Naive thymus-derived CD4-positive, alpha-beta T cell (primary cell): ENCODE measurements at regions not wholly inside any gene's neighbourhood (a gene's known extent, or its start where the extent isn't known, plus 50 kb on each side); places are given as distances from the start of the nearest gene placed in this dataset.
A peak's percentile ranks its signal among the peaks of the same experiment; 100 is the strongest.

Source experiments
- ATAC-seq: fragments of 150-1000 bp; cut with Tn5 transposase; 2 replicates; pipeline ENCODE4 v1.10.0; 2021; ENCODE audit warnings: mild to moderate bottlenecking, moderate library complexity
- CTCF ChIA-PET: fragments of 350-600 bp; sonication (Branson Sonifier 250); formaldehyde crosslinking; loops from one replicate; lab custom pipeline; 2021; ENCODE audit warnings: antibody characterized with exemption; lab: Charles Lee
- POLR2A ChIA-PET: fragments of 350-600 bp; sonication (Branson Sonifier 250); formaldehyde crosslinking; loops from one replicate; lab custom pipeline; 2021; ENCODE audit warnings: antibody characterized with exemption, inconsistent platforms; lab: Charles Lee
- DNase-seq, 9 donors: peaks; one replicate each; pipeline versions ENCODE4 v3.0.0 to v3.0.0-alpha.2; 2020 to 2022; ENCODE audit warnings: mixed read lengths in 1 of 9
- H3K27ac ChIP-seq: one replicate; pipeline ENCODE4 v1.7.0; 2013; ENCODE audit warnings: mild to moderate bottlenecking, low read depth, low read length, moderate library complexity
- H3K27me3 ChIP-seq, 2 donors: one replicate each; pipeline ENCODE4 v1.7.0; 2013; ENCODE audit warnings: low read length in 2 of 2, mild to moderate bottlenecking in 2 of 2, moderate library complexity in 2 of 2; ENCODE audit not compliant: control insufficient read depth in 2 of 2, insufficient read depth in 2 of 2
- H3K36me3 ChIP-seq, 3 experiments: 1 replicate in 2 of 3; 2 replicates in 1 of 3; pipeline ENCODE4 v1.7.0; 2013; ENCODE audit warnings: low read length in 3 of 3, mild to moderate bottlenecking in 3 of 3, moderate library complexity in 1 of 3; ENCODE audit not compliant: insufficient read depth in 3 of 3, control insufficient read depth in 2 of 3
- H3K4me1 ChIP-seq, 2 donors: one replicate each; pipeline ENCODE4 v1.7.0; 2013; ENCODE audit warnings: low read length in 2 of 2, mild to moderate bottlenecking in 2 of 2, moderate library complexity in 1 of 2; ENCODE audit not compliant: control insufficient read depth in 2 of 2, insufficient read depth in 2 of 2
- H3K4me3 ChIP-seq: 2 replicates; pipeline ENCODE4 v1.7.0; 2013; ENCODE audit warnings: mild to moderate bottlenecking, low read length
- H3K9me3 ChIP-seq, 3 experiments: 1 replicate in 2 of 3; 2 replicates in 1 of 3; pipeline ENCODE4 v1.7.0; 2013; ENCODE audit warnings: low read length in 3 of 3; ENCODE audit not compliant: control insufficient read depth in 2 of 3
- H3K27ac Mint-ChIP-seq, 9 donors: one replicate each; pipeline ENCODE4 v1.8.0; 2020 to 2022; ENCODE audit warnings: mixed read lengths in 9 of 9, mild to moderate bottlenecking in 8 of 9, moderate library complexity in 5 of 9, inconsistent platforms in 2 of 9
- H3K27me3 Mint-ChIP-seq, 5 donors: one replicate each; pipeline ENCODE4 v1.8.0; 2021 to 2022; ENCODE audit warnings: mixed read lengths in 5 of 5, mild to moderate bottlenecking in 1 of 5
- H3K36me3 Mint-ChIP-seq, 5 donors: one replicate each; pipeline ENCODE4 v1.8.0; 2020 to 2022; ENCODE audit warnings: mixed read lengths in 5 of 5, mild to moderate bottlenecking in 3 of 5, inconsistent platforms in 1 of 5
- H3K4me1 Mint-ChIP-seq, 7 donors: one replicate each; pipeline ENCODE4 v1.8.0; 2020 to 2022; ENCODE audit warnings: mixed read lengths in 7 of 7, mild to moderate bottlenecking in 3 of 7, inconsistent platforms in 1 of 7
- H3K4me3 Mint-ChIP-seq, 10 donors: one replicate each; pipeline ENCODE4 v1.8.0; 2020 to 2022; ENCODE audit warnings: mild to moderate bottlenecking in 10 of 10, mixed read lengths in 10 of 10, moderate library complexity in 6 of 10, inconsistent platforms in 2 of 10
- H3K9me3 Mint-ChIP-seq, 11 donors: one replicate each; pipeline ENCODE4 v1.8.0; 2020 to 2022; ENCODE audit warnings: mixed read lengths in 11 of 11, mild to moderate bottlenecking in 4 of 11, inconsistent platforms in 1 of 11, moderate library complexity in 1 of 11
- intact Hi-C, 2 donors: fragments of 100-400 bp; cut with micrococcal nuclease; formaldehyde crosslinking; loops; one replicate each; pipeline ENCODE4 v1.15.1; 2023

GRCh38 chr14:38111046-38111445 lies 96.7 kb upstream of the SSTR1 start:
- ChIA-PET CTCF (no interaction called here), POLR2A (interaction anchor here (1.1 kb wide), 1 partner anchor 23 kb away, joined by 3 read pairs; no protein-coding TSS in a partner anchor)
- no peak overlapping the region for H3K4me3 ChIP-seq
- H3K36me3 ChIP-seq = no peaks in the 10 kb centered on the region
- H3K27ac ChIP-seq = no peak overlapping the region
- Mint-ChIP-seq H3K36me3 (peaks cover 0 to 12% (median 0%) of the 10 kb centered on the region in 5 donors), H3K27me3 (no peaks in the 10 kb centered on the region), H3K4me3 (no peak overlapping the region), H3K27ac (no peak overlapping the region), H3K9me3 (peaks cover 0 to 12% (median 3%) of the 10 kb centered on the region in 11 donors), H3K4me1 (peaks cover 0 to 9% (median 4%) of the 10 kb centered on the region in 7 donors)
- H3K4me1 ChIP-seq = no peaks in the 10 kb centered on the region
- intact Hi-C loops = no loop called here
- no peaks in the 10 kb centered on the region for H3K9me3 ChIP-seq
- ATAC-seq = no peak
- H3K27me3 ChIP-seq = no peaks in the 10 kb centered on the region
- no peak for DNase-seq

GRCh38 chr14:38113546-38113945 lies 94.2 kb upstream of the SSTR1 start:
- Histone ChIP-seq H3K27ac (no peak overlapping the region), H3K4me1 (no peaks in the 10 kb centered on the region), H3K36me3 (no peaks in the 10 kb centered on the region), H3K9me3 (no peaks in the 10 kb centered on the region), H3K27me3 (no peaks in the 10 kb centered on the region), H3K4me3 (no peak overlapping the region)
- no peak for ATAC-seq
- Mint-ChIP-seq H3K36me3 (peaks cover 0 to 7% (median 0%) of the 10 kb centered on the region in 5 donors), H3K27me3 (no peaks in the 10 kb centered on the region), H3K4me1 (peaks cover 0 to 4% (median 0%) of the 10 kb centered on the region in 7 donors), H3K9me3 (peaks cover 0 to 12% (median 0%) of the 10 kb centered on the region in 11 donors), H3K4me3 (no peak overlapping the region), H3K27ac (no peak overlapping the region)
- intact Hi-C loops = no loop called here
- ChIA-PET POLR2A (interaction anchor here (0.8 to 1.5 kb wide), 4 partner anchors 9 to 25 kb away, joined by 3 to 4 read pairs (median 4); no protein-coding TSS in a partner anchor), CTCF (no interaction called here)
- no peak for DNase-seq

- peaks cover 2 to 21% (median 5%) of the 10 kb centered on the region in 7 donors for H3K4me1 Mint-ChIP-seq
- H3K27me3 ChIP-seq = no peaks in the 10 kb centered on the region
- no peaks in the 10 kb centered on the region for H3K9me3 ChIP-seq
- no peaks in the 10 kb centered on the region for H3K27me3 Mint-ChIP-seq
- no peaks in the 10 kb centered on the region for H3K36me3 ChIP-seq
- H3K36me3 Mint-ChIP-seq = no peaks in the 10 kb centered on the region
- no peak for DNase-seq
- H3K9me3 Mint-ChIP-seq = peaks cover 0 to 6% (median 0%) of the 10 kb centered on the region in 11 donors
- no peak for ATAC-seq
- intact Hi-C loops = no loop called here
- H3K4me3 ChIP-seq = no peak overlapping the region
- peaks cover 0 to 4% of the 10 kb centered on the region in 2 donors for H3K4me1 ChIP-seq
- H3K27ac ChIP-seq = no peak overlapping the region
- H3K27ac Mint-ChIP-seq = no peak overlapping the region
- H3K4me3 Mint-ChIP-seq = no peak overlapping the region
- CTCF ChIA-PET = no interaction called here
- POLR2A ChIA-PET = no interaction called here
These were observed 90.8 kb upstream of the SSTR1 start for GRCh38 chr14:38116895-38117294.

- Mint-ChIP-seq H3K9me3 (peaks cover 0 to 4% (median 0%) of the 10 kb centered on the region in 11 donors), H3K4me3 (no peak overlapping the region), H3K27ac (no peak overlapping the region), H3K4me1 (peaks cover 5 to 45% (median 19%) of the 10 kb centered on the region in 7 donors), H3K36me3 (no peaks in the 10 kb centered on the region), H3K27me3 (no peaks in the 10 kb centered on the region)
- no peaks in the 10 kb centered on the region for H3K9me3 ChIP-seq
- no peaks in the 10 kb centered on the region for H3K27me3 ChIP-seq
- no peak for DNase-seq
- H3K4me3 ChIP-seq = no peak overlapping the region
- peaks cover 0 to 12% of the 10 kb centered on the region in 2 donors for H3K4me1 ChIP-seq
- ATAC-seq = no peak
- intact Hi-C loops = loop anchor here in 1 of 2 donors (10.0 kb wide), 1 partner anchor 115 kb away; no protein-coding TSS in a partner anchor
- ChIA-PET CTCF (no interaction called here), POLR2A (no interaction called here)
- H3K36me3 ChIP-seq = no peaks in the 10 kb centered on the region
- no peak overlapping the region for H3K27ac ChIP-seq
These were observed 87.6 kb upstream of the SSTR1 start for GRCh38 chr14:38120109-38120508.

GRCh38 chr14:38121320-38122020 lies 86.2 kb upstream of the SSTR1 start:
- Mint-ChIP-seq H3K36me3 (no peaks in the 10 kb centered on the region), H3K27ac (no peak overlapping the region), H3K9me3 (peaks cover 0 to 4% (median 0%) of the 10 kb centered on the region in 11 donors), H3K4me1 (peaks cover 6 to 57% (median 28%) of the 10 kb centered on the region in 7 donors), H3K27me3 (no peaks in the 10 kb centered on the region), H3K4me3 (peak overlapping the region in 5 of 10 donors; percentile 0 to 56 (median 22))
- Histone ChIP-seq H3K36me3 (no peaks in the 10 kb centered on the region), H3K27ac (no peak overlapping the region), H3K4me1 (peaks cover 0 to 21% of the 10 kb centered on the region in 2 donors), H3K9me3 (no peaks in the 10 kb centered on the region), H3K4me3 (no peak overlapping the region), H3K27me3 (no peaks in the 10 kb centered on the region)
- POLR2A ChIA-PET = interaction anchor here (1.0 kb wide), 1 partner anchor 8 kb away, joined by 3 read pairs; no protein-coding TSS in a partner anchor
- ATAC-seq (no peak), DNase-seq (no peak)
- intact Hi-C loops = loop anchor here in 1 of 2 donors (10.0 kb wide), 1 partner anchor 117 kb away; no protein-coding TSS in a partner anchor
- CTCF ChIA-PET = no interaction called here

GRCh38 chr14:38122241-38122640 lies 85.5 kb upstream of the SSTR1 start:
- H3K4me3 ChIP-seq = no peak overlapping the region
- intact Hi-C loops = loop anchor here in 1 of 2 donors (10.0 kb wide), 1 partner anchor 117 kb away; no protein-coding TSS in a partner anchor
- peaks cover 0 to 21% of the 10 kb centered on the region in 2 donors for H3K4me1 ChIP-seq
- H3K4me1 Mint-ChIP-seq = peaks cover 6 to 60% (median 29%) of the 10 kb centered on the region in 7 donors
- H3K36me3 Mint-ChIP-seq = no peaks in the 10 kb centered on the region
- no peak for ATAC-seq
- H3K27ac ChIP-seq = no peak overlapping the region
- H3K27me3 ChIP-seq = no peaks in the 10 kb centered on the region
- H3K4me3 Mint-ChIP-seq = peak overlapping the region in 3 of 10 donors; percentile 0 to 56 (median 22)
- no peaks in the 10 kb centered on the region for H3K27me3 Mint-ChIP-seq
- POLR2A ChIA-PET = interaction anchor here (1.0 kb wide), 1 partner anchor 9 kb away, joined by 3 read pairs; no protein-coding TSS in a partner anchor
- peaks cover 0 to 3% (median 0%) of the 10 kb centered on the region in 11 donors for H3K9me3 Mint-ChIP-seq
- no peaks in the 10 kb centered on the region for H3K36me3 ChIP-seq
- DNase-seq = no peak
- CTCF ChIA-PET = interaction anchor here (0.8 kb wide), 1 partner anchor 63 kb away, joined by 3 read pairs; no protein-coding TSS in a partner anchor
- peak overlapping the region in 1 of 9 donors; percentile 62 for H3K27ac Mint-ChIP-seq
- H3K9me3 ChIP-seq = no peaks in the 10 kb centered on the region
